Non-pigmented ciliary epithelial cell (primary cell): ENCODE measurements at regions not wholly inside any gene's neighbourhood (a gene's known extent, or its start where the extent isn't known, plus 50 kb on each side); places are given as distances from the start of the nearest gene placed in this dataset.

ENCODE experiments used
- DNase-seq: peaks from one replicate; pipeline ENCODE4 v3.0.0-alpha.2; 2010; ENCODE audit warnings: low read depth

DNA sequence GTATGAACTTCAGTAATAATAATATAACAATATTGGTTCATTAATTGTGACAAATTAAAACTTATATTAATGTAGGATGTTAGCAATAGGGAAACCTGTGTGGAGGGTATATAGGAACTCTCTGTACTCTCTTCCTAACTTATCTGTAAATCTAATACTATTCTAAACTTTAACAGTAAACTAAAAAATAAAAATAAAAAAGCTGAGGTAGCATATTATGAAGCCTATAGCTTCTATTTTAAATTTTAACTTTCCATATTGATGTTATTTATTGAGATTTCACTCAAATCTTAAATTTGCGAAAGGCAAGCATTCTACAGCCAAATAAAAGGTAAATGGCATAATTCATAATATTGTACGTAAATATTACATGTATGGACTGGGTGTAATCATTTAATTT is 326.4 kb downstream of the MEI4 start:
- DNase-seq: no peak

DNA sequence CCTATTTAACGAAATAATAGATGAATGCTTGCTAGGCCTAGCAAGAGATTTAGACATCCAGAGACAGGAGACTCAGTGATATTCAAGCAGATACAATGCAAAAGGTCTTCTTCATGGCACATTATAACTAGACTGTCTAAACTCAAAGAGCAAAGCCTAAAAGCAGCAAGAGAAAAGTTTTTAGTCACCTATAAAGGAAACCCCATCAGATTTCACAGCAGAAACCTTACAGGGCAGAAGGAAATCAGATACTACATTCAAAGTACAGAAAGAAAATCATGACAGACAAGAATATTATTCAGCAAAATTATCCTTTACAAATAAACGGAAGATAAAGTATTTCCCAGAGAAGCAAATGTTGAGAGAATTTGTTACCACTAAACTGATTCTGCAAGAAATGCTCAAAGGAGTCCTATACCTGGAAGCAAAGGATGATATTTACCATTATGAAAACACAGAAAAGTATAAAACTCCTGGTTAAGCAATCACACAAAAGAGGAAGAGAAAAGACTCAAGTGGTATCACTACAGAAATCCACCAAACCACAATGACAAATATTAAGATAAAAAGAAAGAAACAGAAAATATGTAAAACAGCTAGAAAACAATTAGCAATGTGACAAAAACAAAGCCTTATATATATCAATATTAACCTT is 333.7 kb downstream of the MEI4 start:
- no peak for DNase-seq

DNA sequence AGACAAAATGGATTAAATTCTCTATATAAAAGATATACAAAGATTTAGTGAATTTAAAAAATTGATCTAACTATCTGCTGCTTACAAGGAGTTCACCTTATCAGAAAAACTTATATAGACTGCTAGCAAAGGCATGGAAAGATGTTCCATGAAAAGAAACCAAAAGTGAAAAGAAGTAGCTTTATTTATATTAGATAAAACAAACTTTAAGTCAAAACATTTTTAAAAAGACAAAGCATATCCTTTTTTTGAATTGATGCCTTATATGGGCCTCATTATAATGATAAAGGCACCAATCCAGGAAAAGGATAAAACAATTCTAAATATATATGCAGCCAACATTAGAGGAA is 334.2 kb downstream of the MEI4 start:
- DNase-seq: no peak

DNA sequence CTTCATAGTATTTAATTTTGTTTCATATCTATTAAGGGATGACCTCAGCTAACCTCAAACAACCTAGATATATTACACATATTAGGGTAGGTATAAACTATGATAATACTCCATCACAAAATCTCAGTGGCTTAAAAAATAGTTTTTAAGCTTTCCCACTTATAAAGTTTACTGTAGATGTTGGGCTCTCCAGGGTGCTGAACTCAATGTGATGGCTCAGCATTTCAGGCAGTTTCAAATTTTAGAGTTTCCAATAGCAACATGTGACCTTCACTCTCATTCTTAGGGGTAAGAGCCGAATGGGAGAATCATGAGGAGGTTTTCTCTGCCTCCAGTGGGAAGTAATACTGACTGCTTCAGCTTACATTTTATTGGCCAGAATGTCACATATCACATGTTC is 357.3 kb downstream of the MEI4 start:
- no peak for DNase-seq

GRCh38 chr6:78020586-78020985 is 367.7 kb downstream of the MEI4 start:
- DNase-seq: no peak

GRCh38 chr6:78025502-78025901 is 372.7 kb downstream of the MEI4 start:
- DNase-seq: no peak

DNA sequence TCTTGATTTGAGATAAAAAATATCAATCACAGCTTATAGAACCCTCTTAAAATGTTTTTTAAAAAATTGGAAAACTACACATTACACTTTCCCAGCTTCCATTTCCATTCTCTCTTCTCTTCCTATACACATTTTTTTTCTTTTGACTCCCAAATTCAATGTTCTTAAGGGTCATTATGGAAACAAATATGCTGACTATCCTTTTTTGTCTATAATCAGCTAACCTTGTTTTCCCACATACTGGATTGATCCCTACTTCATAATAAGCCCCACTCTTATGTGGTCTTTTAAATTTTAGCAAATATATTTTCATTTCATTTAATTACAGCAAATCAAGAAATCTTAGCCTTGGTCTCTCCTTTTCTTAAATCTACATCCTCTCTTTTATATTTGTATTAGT is 378.4 kb downstream of the MEI4 start:
- DNase-seq: no peak

- no peak for DNase-seq
Measured at GRCh38 chr6:78059171-78059570, 406.3 kb downstream of the MEI4 start.

- no peak for DNase-seq
Measured at GRCh38 chr6:78062993-78063392, 410.2 kb downstream of the MEI4 start.

GRCh38 chr6:78076371-78076770 is 423.5 kb downstream of the MEI4 start:
- no peak for DNase-seq

- DNase-seq: no peak
Measured at GRCh38 chr6:78089531-78089930, 436.7 kb downstream of the MEI4 start.

- no peak for DNase-seq
Measured at GRCh38 chr6:78093906-78094305, 441.1 kb downstream of the MEI4 start.

DNA sequence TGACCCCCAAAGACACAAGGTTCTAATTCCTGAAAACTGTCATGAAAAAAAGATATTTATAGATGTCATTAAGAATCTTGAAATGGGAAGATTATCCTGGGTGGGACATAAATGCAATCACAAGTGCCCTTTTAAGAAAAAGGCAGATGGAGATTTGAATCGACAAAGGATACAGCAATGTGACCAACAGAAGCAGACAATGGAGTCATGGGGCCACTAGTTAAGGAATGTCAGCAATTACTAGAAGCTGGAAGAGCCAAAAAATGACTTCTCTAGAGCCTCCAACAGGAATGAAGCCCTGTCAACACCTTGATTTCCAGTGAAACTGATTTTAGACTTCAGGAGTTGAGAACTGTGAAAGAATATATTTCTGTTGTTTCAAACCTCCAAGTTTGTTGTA is 448.5 kb downstream of the MEI4 start:
- DNase-seq: no peak

DNA sequence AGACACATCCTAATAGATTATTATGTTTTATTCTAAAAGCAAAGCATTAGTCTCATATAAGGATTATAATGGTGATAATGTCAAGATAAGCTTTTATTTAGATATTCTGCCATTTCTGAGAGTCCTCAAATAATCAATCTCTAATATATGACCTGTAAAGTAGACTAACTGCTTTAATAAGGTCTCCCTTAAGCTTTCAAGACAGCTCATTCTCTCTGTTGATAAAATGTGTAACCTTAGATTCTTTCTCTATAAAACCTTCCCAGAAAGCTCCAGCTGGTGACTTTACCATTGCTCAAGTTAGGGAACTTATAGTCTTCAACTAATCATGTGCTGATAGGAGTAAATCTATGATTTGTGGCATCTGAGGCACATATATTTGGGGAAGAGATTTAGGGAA is 457.8 kb downstream of the MEI4 start:
- DNase-seq: no peak

- no peak for DNase-seq
Measured at GRCh38 chr6:78117966-78118365, 465.1 kb downstream of the MEI4 start.

- DNase-seq: no peak
Measured at GRCh38 chr6:78131521-78131920, 478.7 kb downstream of the MEI4 start.

- no peak for DNase-seq
Measured at GRCh38 chr6:78132671-78133410, 480.0 kb downstream of the MEI4 start.

GRCh38 chr6:78150425-78150824 is 497.6 kb downstream of the MEI4 start:
- DNase-seq: no peak

GRCh38 chr6:78153976-78154375 is 501.1 kb downstream of the MEI4 start:
- no peak for DNase-seq

- DNase-seq: no peak
Measured at GRCh38 chr6:78157606-78158005, 504.8 kb downstream of the MEI4 start.

DNA sequence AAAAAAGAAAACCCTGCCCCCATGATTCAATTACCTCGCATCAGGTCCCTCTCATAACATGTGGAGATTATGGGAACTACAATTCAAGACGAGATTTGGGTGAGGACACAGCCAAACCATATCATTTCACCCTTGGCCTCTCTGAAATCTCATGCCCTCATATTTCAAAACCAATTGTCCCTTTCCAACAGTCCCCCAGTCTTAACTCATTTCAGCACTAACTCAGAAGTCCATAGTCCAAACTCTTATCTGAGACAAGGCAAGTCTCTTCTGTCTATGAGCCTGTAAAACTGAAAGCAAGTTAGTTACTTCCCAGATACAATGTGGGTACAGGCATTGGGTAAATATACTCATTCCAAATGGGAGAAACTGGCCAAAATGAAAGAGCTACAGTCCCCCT is 536.1 kb downstream of the MEI4 start:
- DNase-seq: no peak

- no peak for DNase-seq
Measured at GRCh38 chr6:78192057-78192456, 539.2 kb downstream of the MEI4 start.

GRCh38 chr6:78199044-78199443 is 546.2 kb downstream of the MEI4 start:
- no peak for DNase-seq

GRCh38 chr6:78222226-78222625 is 569.4 kb downstream of the MEI4 start:
- DNase-seq: no peak
